Aorta (tissue), 5 donors: ENCODE measurements at regions not wholly inside any gene's neighbourhood (a gene's known extent, or its start where the extent isn't known, plus 50 kb on each side); places are given as distances from the start of the nearest gene placed in this dataset.
A peak's percentile ranks its signal among the peaks of the same experiment; 100 is the strongest.

Experiments
- ATAC-seq: fragments of 200-7000 bp; cut with Tn5 transposase; one replicate; pipeline ENCODE4 v1.9.1; 2022; ENCODE audit warnings: moderate library complexity; ENCODE audit not compliant: low FRiP score
- DNase-seq, 2 donors: peaks; one replicate each; pipeline ENCODE4 v3.0.0-alpha.2; 2020
- H3K27ac ChIP-seq, 2 donors: one replicate each; pipeline ENCODE4 v1.5.1; 2013; ENCODE audit warnings: low read length in 2 of 2, mild to moderate bottlenecking in 2 of 2, moderate library complexity in 2 of 2, control low read depth in 1 of 2, inconsistent platforms in 1 of 2, low read depth in 1 of 2
- H3K27me3 ChIP-seq, 2 donors: one replicate each; pipeline ENCODE4 v1.6.1; 2013; ENCODE audit warnings: control low read depth in 1 of 2, low read length in 1 of 2, mild to moderate bottlenecking in 1 of 2, moderate library complexity in 1 of 2; ENCODE audit not compliant: insufficient read depth in 2 of 2, control insufficient read depth in 1 of 2
- H3K36me3 ChIP-seq, 2 donors: one replicate each; pipeline ENCODE4 v1.6.1; 2013; ENCODE audit warnings: control low read depth in 1 of 2, low read length in 1 of 2, mild to moderate bottlenecking in 1 of 2; ENCODE audit not compliant: insufficient read depth in 2 of 2, control insufficient read depth in 1 of 2
- H3K4me1 ChIP-seq, 2 donors: one replicate each; pipeline ENCODE4 v1.6.1; 2013; ENCODE audit warnings: low read length in 2 of 2, control low read depth in 1 of 2, mild to moderate bottlenecking in 1 of 2, moderate library complexity in 1 of 2; ENCODE audit not compliant: insufficient read depth in 2 of 2, control insufficient read depth in 1 of 2
- H3K4me3 ChIP-seq, 2 donors: one replicate each; pipeline ENCODE4 v1.5.1; 2013; ENCODE audit warnings: low read length in 2 of 2, control low read depth in 1 of 2, mild to moderate bottlenecking in 1 of 2
- H3K9me3 ChIP-seq: one replicate; pipeline ENCODE4 v1.6.1; 2013; ENCODE audit warnings: mild to moderate bottlenecking, low read length; ENCODE audit not compliant: control insufficient read depth
- WGBS, 2 donors: extraction: QIAGEN DNeasy Blood & Tissue Kit; methylation state at CpG; one replicate each; pipeline ENCODE4 v1.1.7; 2013; 5-methylcytosine and 5-hydroxymethylcytosine counted together
- intact Hi-C, 2 donors: fragments of 100-400 bp; cut with DNase I; formaldehyde crosslinking; loops; one replicate each; pipeline versions ENCODE4 v1.14.2 to v1.15.0; 2022
- donor health status: healthy with polysubstance abuse.
- donor health status: Bipolar disorder and iron deficiency.
- donor health status: DM: no; HTN: no; CAD: no.
- donor health status: DM: no; HTN: no; CAD: no.
- donor health status: DM: yes; HTN: yes; CAD: no.

- intact Hi-C loops: no loop called here
- Histone ChIP-seq H3K4me3 (no peak overlapping the region), H3K27ac (no peak overlapping the region), H3K27me3 (no peaks in the 10 kb centered on the region), H3K36me3 (no peaks in the 10 kb centered on the region), H3K4me1 (peaks cover 0 to 12% of the 10 kb centered on the region in 2 donors), H3K9me3 (no peaks in the 10 kb centered on the region)
- ATAC-seq (no peak), DNase-seq (no peak)
- WGBS, 2 donors: 33 to 37% methylated on average over 14 of the region's 14 CpGs
These were observed 183.4 kb upstream of the FN1 start for GRCh38 chr2:215619022-215619958.

GRCh38 chr2:215618145-215618544, 182.3 kb upstream of the FN1 start:
- no peak overlapping the region for H3K27ac ChIP-seq
- ATAC-seq (no peak), DNase-seq (no peak)
- WGBS, 2 donors: 97 to 100% methylated on average over 1 of the region's 1 CpG
- intact Hi-C loops: no loop called here
- H3K9me3 ChIP-seq: no peaks in the 10 kb centered on the region
- no peak overlapping the region for H3K4me3 ChIP-seq
- H3K4me1 ChIP-seq: peaks cover 0 to 12% of the 10 kb centered on the region in 2 donors
- no peaks in the 10 kb centered on the region for H3K27me3 ChIP-seq
- H3K36me3 ChIP-seq: no peaks in the 10 kb centered on the region

- DNase-seq: no peak
- H3K27me3 ChIP-seq: no peaks in the 10 kb centered on the region
- H3K27ac ChIP-seq: no peak overlapping the region
- no peaks in the 10 kb centered on the region for H3K36me3 ChIP-seq
- intact Hi-C loops: no loop called here
- no peaks in the 10 kb centered on the region for H3K9me3 ChIP-seq
- 88 to 90% methylated on average over 4 of the region's 4 CpGs for WGBS, 2 donors
- no peak overlapping the region for H3K4me3 ChIP-seq
- peaks cover 0 to 12% of the 10 kb centered on the region in 2 donors for H3K4me1 ChIP-seq
- no peak for ATAC-seq
These were observed 181.4 kb upstream of the FN1 start for GRCh38 chr2:215617060-215617824.

- no peak for ATAC-seq
These were observed 179.9 kb upstream of the FN1 start for GRCh38 chr2:215615803-215616174.

GRCh38 chr2:215615067-215615802, 179.4 kb upstream of the FN1 start:
- DNase-seq (no peak), ATAC-seq (no peak)
- intact Hi-C loops: no loop called here
- no peak overlapping the region for H3K27ac ChIP-seq
- no peak overlapping the region for H3K4me3 ChIP-seq
- WGBS, 2 donors: 96 to 97% methylated on average over 32 of the region's 32 CpGs
- peaks cover 0 to 6% of the 10 kb centered on the region in 2 donors for H3K4me1 ChIP-seq
- H3K27me3 ChIP-seq: no peaks in the 10 kb centered on the region
- no peaks in the 10 kb centered on the region for H3K36me3 ChIP-seq
- H3K9me3 ChIP-seq: no peaks in the 10 kb centered on the region

More at GRCh38 chr2:215615803-215616174, 179.9 kb upstream of the FN1 start:
- no peaks in the 10 kb centered on the region for H3K27me3 ChIP-seq
- 50% methylated on average over 3 of the region's 3 CpGs for WGBS, 2 donors
- no peak overlapping the region for H3K27ac ChIP-seq
- no peak for DNase-seq
- intact Hi-C loops: no loop called here
- H3K4me1 ChIP-seq: peaks cover 0 to 6% of the 10 kb centered on the region in 2 donors
- H3K9me3 ChIP-seq: no peaks in the 10 kb centered on the region
- no peak overlapping the region for H3K4me3 ChIP-seq
- H3K36me3 ChIP-seq: no peaks in the 10 kb centered on the region

GRCh38 chr2:215614296-215614695, 178.4 kb upstream of the FN1 start:
- no peak for DNase-seq
- H3K4me1 ChIP-seq: peaks cover 0 to 4% of the 10 kb centered on the region in 2 donors
- ATAC-seq: no peak
- no peaks in the 10 kb centered on the region for H3K9me3 ChIP-seq
- H3K27me3 ChIP-seq: no peaks in the 10 kb centered on the region
- no peak overlapping the region for H3K27ac ChIP-seq
- intact Hi-C loops: no loop called here
- H3K36me3 ChIP-seq: no peaks in the 10 kb centered on the region
- WGBS, 2 donors: 62 to 71% methylated on average over 7 of the region's 7 CpGs
- no peak overlapping the region for H3K4me3 ChIP-seq

GRCh38 chr2:215613888-215614287, 178.0 kb upstream of the FN1 start:
- intact Hi-C loops: no loop called here
- Histone ChIP-seq H3K4me3 (no peak overlapping the region), H3K4me1 (peaks cover 0 to under 1% of the 10 kb centered on the region in 2 donors), H3K36me3 (no peaks in the 10 kb centered on the region), H3K27ac (no peak overlapping the region), H3K9me3 (no peaks in the 10 kb centered on the region), H3K27me3 (no peaks in the 10 kb centered on the region)
- DNase-seq (no peak), ATAC-seq (no peak)
- 87 to 89% methylated on average over 6 of the region's 6 CpGs for WGBS, 2 donors

- H3K4me1 ChIP-seq: no peaks in the 10 kb centered on the region
- intact Hi-C loops: no loop called here
- DNase-seq: no peak
- peak; percentile 30 for ATAC-seq
- H3K27ac ChIP-seq: no peak overlapping the region
- no peaks in the 10 kb centered on the region for H3K27me3 ChIP-seq
- no peaks in the 10 kb centered on the region for H3K36me3 ChIP-seq
- no peaks in the 10 kb centered on the region for H3K9me3 ChIP-seq
- H3K4me3 ChIP-seq: no peak overlapping the region
- WGBS, 2 donors: 57% methylated on average over 8 of the region's 8 CpGs
These were observed 177.4 kb upstream of the FN1 start for GRCh38 chr2:215613280-215613679.
